B cell (primary cell): ENCODE measurements at regions not wholly inside any gene's neighbourhood (a gene's known extent, or its start where the extent isn't known, plus 50 kb on each side); places are given as distances from the start of the nearest gene placed in this dataset.

Experiments
- ATAC-seq: fragments of 200-7000 bp; cut with Tn5 transposase; one replicate; pipeline ENCODE4 v1.10.0; 2021; ENCODE audit warnings: low read depth, mild to moderate bottlenecking, moderate number of reproducible peaks, moderate library complexity
- CTCF ChIA-PET: fragments of 350-600 bp; sonication (Branson Sonifier 250); formaldehyde crosslinking; loops from one replicate; lab custom pipeline; 2021; ENCODE audit warnings: antibody characterized with exemption, inconsistent platforms; lab: Charles Lee
- POLR2A ChIA-PET: fragments of 350-600 bp; sonication (Branson Sonifier 250); formaldehyde crosslinking; loops from one replicate; lab custom pipeline; 2021; ENCODE audit warnings: antibody characterized with exemption; lab: Charles Lee
- DNase-seq: peaks from one replicate; pipeline ENCODE4 v3.0.0; 2013
- H2AFZ ChIP-seq: 2 replicates; pipeline ENCODE4 v1.6.1; 2012; ENCODE audit warnings: mild to moderate bottlenecking, low read depth, low read length; ENCODE audit not compliant: insufficient read depth, poor library complexity, severe bottlenecking
- H3K27ac ChIP-seq, 2 donors: 1 replicate in 1 of 2; 2 replicates in 1 of 2; pipeline ENCODE4 v1.5.1; 2012 to 2013; ENCODE audit warnings: low read length in 2 of 2, mild to moderate bottlenecking in 2 of 2, moderate library complexity in 1 of 2
- H3K27me3 ChIP-seq, 4 experiments: fragments of 200-600 bp in 1 of 4; sonication (generic) in 1 of 4; replicated peaks in 1 of 4; 1 replicate in 2 of 4; 2 replicates in 2 of 4; pipeline versions ENCODE4 v1.6.1 to v1.7.0; 2013 to 2016; ENCODE audit warnings: low read length in 3 of 4, mild to moderate bottlenecking in 2 of 4, mixed read lengths in 1 of 4, moderate library complexity in 1 of 4; ENCODE audit not compliant: insufficient read depth in 4 of 4, control insufficient read depth in 3 of 4; ENCODE audit errors: control extremely low read depth in 1 of 4
- H3K36me3 ChIP-seq, 2 experiments: replicated peaks in 1 of 2; 1 replicate in 1 of 2; 2 replicates in 1 of 2; pipeline versions ENCODE4 v1.6.1 to v1.7.1; 2013; ENCODE audit warnings: low read length in 1 of 2; ENCODE audit not compliant: insufficient read depth in 2 of 2, control insufficient read depth in 1 of 2; ENCODE audit errors: control extremely low read depth in 1 of 2, extremely low read depth in 1 of 2
- H3K4me1 ChIP-seq, 2 donors: fragments of 200-600 bp in 1 of 2; sonication (generic) in 1 of 2; 1 replicate in 1 of 2; 2 replicates in 1 of 2; pipeline versions ENCODE4 v1.5.1 to v1.6.1; 2013 to 2017; ENCODE audit warnings: low read length in 2 of 2; ENCODE audit not compliant: control insufficient read depth in 2 of 2, insufficient read depth in 2 of 2
- H3K4me2 ChIP-seq: replicated peaks from 2 replicates; pipeline ENCODE3; 2012; ENCODE audit warnings: mild to moderate bottlenecking, low read depth, low read length; ENCODE audit not compliant: poor library complexity, severe bottlenecking
- H3K4me3 ChIP-seq, 5 experiments: fragments of 200-600 bp in 1 of 5; sonication (generic) in 1 of 5; 1 replicate in 3 of 5; 2 replicates in 2 of 5; pipeline versions ENCODE4 v1.5.1 to v1.7.0; 2011 to 2016; ENCODE audit warnings: low read length in 4 of 5, mild to moderate bottlenecking in 4 of 5, low read depth in 2 of 5, control low read depth in 1 of 5, moderate library complexity in 1 of 5; ENCODE audit not compliant: insufficient read depth in 1 of 5; ENCODE audit errors: control extremely low read depth in 1 of 5, extremely low read depth in 1 of 5
- H3K79me2 ChIP-seq: fragments of 200-600 bp; sonication (generic); one replicate; pipeline ENCODE4 v1.6.0; 2016; ENCODE audit warnings: low read length; ENCODE audit not compliant: control insufficient read depth, insufficient read depth
- H3K9ac ChIP-seq: fragments of 200-600 bp; sonication (generic); 2 replicates; pipeline ENCODE4 v1.6.1; 2017; ENCODE audit warnings: mild to moderate bottlenecking, low read length, moderate library complexity
- H3K9me3 ChIP-seq, 3 donors: one replicate each; pipeline versions ENCODE4 v1.6.1 to v1.7.1; 2013; ENCODE audit warnings: low read length in 2 of 3; ENCODE audit not compliant: control insufficient read depth in 2 of 3, insufficient read depth in 1 of 3; ENCODE audit errors: control extremely low read depth in 1 of 3
- H4K20me1 ChIP-seq: 2 replicates; pipeline ENCODE4 v1.6.0; 2012; ENCODE audit warnings: mild to moderate bottlenecking, low read length; ENCODE audit not compliant: insufficient read depth, control insufficient read depth, poor library complexity, severe bottlenecking
- H3K27ac Mint-ChIP-seq: one replicate; pipeline ENCODE4 v1.8.0; 2021; ENCODE audit warnings: mixed read lengths
- H3K27me3 Mint-ChIP-seq: one replicate; pipeline ENCODE4 v1.8.0; 2021; ENCODE audit warnings: mixed read lengths
- H3K4me1 Mint-ChIP-seq: one replicate; pipeline ENCODE4 v1.8.0; 2021; ENCODE audit warnings: mixed read lengths
- H3K4me3 Mint-ChIP-seq: one replicate; pipeline ENCODE4 v1.8.0; 2021; ENCODE audit warnings: mixed read lengths
- H3K9me3 Mint-ChIP-seq: one replicate; pipeline ENCODE4 v1.8.0; 2022; ENCODE audit warnings: mixed read lengths; ENCODE audit not compliant: insufficient read depth
- CTCF ChIP-seq: fragments of 200-600 bp; IDR thresholded peaks from one replicate; pipeline ENCODE4 v1.8.0; 2022; ENCODE audit warnings: antibody characterized with exemption, mild to moderate bottlenecking
- EZH2 ChIP-seq: IDR thresholded peaks from 2 replicates; pipeline ENCODE4 v1.6.1; 2012; ENCODE audit warnings: borderline replicate concordance, low read depth, mild to moderate bottlenecking, moderate library complexity, low read length; ENCODE audit not compliant: insufficient read depth, poor library complexity, severe bottlenecking
- WGBS: methylation state at CpG from one replicate; pipeline ENCODE4 v1.1.5; 2013; ENCODE audit warnings: missing lambda C conversion rate; ENCODE audit not compliant: insufficient coverage; 5-methylcytosine and 5-hydroxymethylcytosine counted together
- intact Hi-C: fragments of 100-400 bp; cut with micrococcal nuclease; formaldehyde crosslinking; loops from one replicate; pipeline ENCODE4 v1.10.0; 2022

- no peak overlapping the region for H3K4me3 Mint-ChIP-seq
- 60% methylated on average over 9 of the region's 11 CpGs for WGBS
- ChIA-PET POLR2A (interaction anchor here (0.7 kb wide), 1 partner anchor 10 kb away, joined by 5 read pairs; no protein-coding TSS in a partner anchor), CTCF (interaction anchor here (0.7 kb wide), 2 partner anchors 709 to 769 kb away, joined by 3 to 4 read pairs; no protein-coding TSS in a partner anchor)
- H3K4me1 Mint-ChIP-seq: peaks cover 35% of the 10 kb centered on the region
- TF ChIP-seq CTCF: no peak
- TF ChIP-seq EZH2: no peak
- H3K27me3 Mint-ChIP-seq: no peaks in the 10 kb centered on the region
- Histone ChIP-seq H3K4me3 (no peak overlapping the region), H2AFZ (no peak overlapping the region), H3K27ac (no peak overlapping the region), H3K79me2 (no peaks in the 10 kb centered on the region), H3K4me2 (peak overlapping the region; percentile 27), H3K9me3 (no peaks in the 10 kb centered on the region), H3K27me3 (no peaks in the 10 kb centered on the region), H3K4me1 (peaks cover 16 to 25% of the 10 kb centered on the region in 2 donors), H3K9ac (no peak overlapping the region), H4K20me1 (no peaks in the 10 kb centered on the region), H3K36me3 (no peaks in the 10 kb centered on the region)
- DNase-seq (no peak), ATAC-seq (no peak)
- no peak overlapping the region for H3K27ac Mint-ChIP-seq
- intact Hi-C loops: no loop called here
- no peaks in the 10 kb centered on the region for H3K9me3 Mint-ChIP-seq
These were observed 504.5 kb downstream of the CD83 start for GRCh38 chr6:14622085-14622484.

- peaks cover 0 to 2% of the 10 kb centered on the region in 2 experiments for H3K36me3 ChIP-seq
- no peak overlapping the region for H3K27ac ChIP-seq
- H4K20me1 ChIP-seq: no peaks in the 10 kb centered on the region
- H3K4me3 ChIP-seq: no peak overlapping the region
- no peaks in the 10 kb centered on the region for H3K27me3 ChIP-seq
- no peak overlapping the region for H2AFZ ChIP-seq
- TF ChIP-seq CTCF (no peak), EZH2 (no peak)
- CTCF ChIA-PET: no interaction called here
- peaks cover 0 to 8% (median 0%) of the 10 kb centered on the region in 3 donors for H3K9me3 ChIP-seq
- peaks cover 16 to 25% of the 10 kb centered on the region in 2 donors for H3K4me1 ChIP-seq
- H3K79me2 ChIP-seq: no peaks in the 10 kb centered on the region
- WGBS: no CpG with 5 or more reads among the region's 6 CpGs
- no peak overlapping the region for H3K9ac ChIP-seq
- no peaks in the 10 kb centered on the region for H3K27me3 Mint-ChIP-seq
- POLR2A ChIA-PET: no interaction called here
- DNase-seq (no peak), ATAC-seq (no peak)
- H3K4me3 Mint-ChIP-seq: no peak overlapping the region
- H3K27ac Mint-ChIP-seq: no peak overlapping the region
- H3K9me3 Mint-ChIP-seq: peaks cover 3% of the 10 kb centered on the region
- no peak overlapping the region for H3K4me2 ChIP-seq
- peaks cover 33% of the 10 kb centered on the region for H3K4me1 Mint-ChIP-seq
- intact Hi-C loops: no loop called here
These were observed 505.4 kb downstream of the CD83 start for GRCh38 chr6:14622909-14623505.
